ENCODE measurements at regions not wholly inside any gene's neighbourhood (a gene's known extent, or its start where the extent isn't known, plus 50 kb on each side); places are given as distances from the start of the nearest gene placed in this dataset.

DNA sequence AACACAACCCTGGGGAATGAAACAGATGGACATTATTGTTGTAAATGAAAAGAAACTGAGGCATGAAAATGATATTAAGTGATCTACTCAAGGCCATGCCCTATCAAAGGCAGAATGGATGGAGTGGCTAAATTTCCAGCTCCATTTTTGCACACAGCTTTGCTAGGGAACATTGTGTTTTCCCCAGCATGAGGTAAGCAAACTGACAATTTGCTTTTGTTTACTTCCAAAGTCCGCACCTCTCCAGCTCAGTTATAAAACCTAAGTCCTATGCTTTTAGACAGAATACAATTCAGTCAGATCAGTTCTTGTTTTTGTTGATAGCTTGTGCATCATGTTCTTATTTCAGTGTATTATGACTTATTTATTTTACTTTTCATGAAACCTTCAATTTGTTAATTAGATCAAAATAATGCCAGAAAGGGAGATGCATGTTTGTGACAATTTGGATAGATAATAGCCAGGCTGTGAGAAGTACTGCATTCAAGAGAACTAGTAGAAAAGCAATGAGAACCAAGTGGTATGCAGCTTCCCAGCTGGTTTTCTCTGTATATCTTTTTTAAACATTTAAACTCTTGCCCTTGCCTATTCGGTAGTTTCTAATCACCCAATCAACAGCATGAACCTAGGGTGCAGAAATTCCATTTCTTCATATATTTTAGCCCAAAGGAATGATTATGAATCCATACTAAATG lies 380.8 kb downstream of the SPATA31D1 start:
- TF ChIP-seq, protein P1, sequence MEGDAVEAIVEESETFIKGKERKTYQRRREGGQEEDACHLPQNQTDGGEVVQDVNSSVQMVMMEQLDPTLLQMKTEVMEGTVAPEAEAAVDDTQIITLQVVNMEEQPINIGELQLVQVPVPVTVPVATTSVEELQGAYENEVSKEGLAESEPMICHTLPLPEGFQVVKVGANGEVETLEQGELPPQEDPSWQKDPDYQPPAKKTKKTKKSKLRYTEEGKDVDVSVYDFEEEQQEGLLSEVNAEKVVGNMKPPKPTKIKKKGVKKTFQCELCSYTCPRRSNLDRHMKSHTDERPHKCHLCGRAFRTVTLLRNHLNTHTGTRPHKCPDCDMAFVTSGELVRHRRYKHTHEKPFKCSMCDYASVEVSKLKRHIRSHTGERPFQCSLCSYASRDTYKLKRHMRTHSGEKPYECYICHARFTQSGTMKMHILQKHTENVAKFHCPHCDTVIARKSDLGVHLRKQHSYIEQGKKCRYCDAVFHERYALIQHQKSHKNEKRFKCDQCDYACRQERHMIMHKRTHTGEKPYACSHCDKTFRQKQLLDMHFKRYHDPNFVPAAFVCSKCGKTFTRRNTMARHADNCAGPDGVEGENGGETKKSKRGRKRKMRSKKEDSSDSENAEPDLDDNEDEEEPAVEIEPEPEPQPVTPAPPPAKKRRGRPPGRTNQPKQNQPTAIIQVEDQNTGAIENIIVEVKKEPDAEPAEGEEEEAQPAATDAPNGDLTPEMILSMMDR (IDR thresholded peaks at IDR 0.05), result no peak
- TF ChIP-seq POLR2A (IDR thresholded peaks at IDR 0.05), result no peak

Measured in testis (tissue), 2 donors.